Testis (tissue), 2 donors: ENCODE measurements at regions not wholly inside any gene's neighbourhood (a gene's known extent, or its start where the extent isn't known, plus 50 kb on each side); places are given as distances from the start of the nearest gene placed in this dataset.

Experiments
- CTCF ChIP-seq, 3 experiments: fragments of 450-650 bp in 2 of 3; fragments of 200-600 bp in 1 of 3; sonication (generic) in 1 of 3; IDR thresholded peaks; one replicate each; pipeline ENCODE4 v1.5.1; 2016 to 2019; ENCODE audit warnings: antibody characterized with exemption in 3 of 3, mild to moderate bottlenecking in 2 of 3, moderate library complexity in 1 of 3
- POLR2A ChIP-seq: fragments of 450-650 bp; IDR thresholded peaks from one replicate; pipeline ENCODE4 v1.6.1; 2017; ENCODE audit warnings: antibody characterized with exemption, mild to moderate bottlenecking, moderate library complexity

DNA sequence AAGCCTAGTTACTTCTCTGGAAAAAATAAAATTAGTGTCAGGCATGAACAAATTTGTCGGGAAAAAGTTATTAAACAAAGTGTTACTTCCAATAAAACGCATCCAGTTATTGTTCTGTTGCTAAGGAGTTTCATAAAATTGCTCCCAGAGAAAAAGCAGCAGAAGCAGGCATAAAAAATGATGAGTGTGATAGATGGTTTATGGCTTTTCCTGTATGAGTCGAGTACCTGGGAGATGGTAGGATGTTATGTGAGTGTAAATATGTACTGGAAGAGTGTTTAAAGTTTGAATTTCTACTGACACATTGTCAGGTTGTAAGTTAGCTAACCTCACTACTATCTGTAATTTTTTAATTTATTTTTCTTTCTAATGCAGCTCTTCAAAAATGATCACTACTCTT lies 390.7 kb downstream of the ARL4A start:
- TF ChIP-seq CTCF (IDR thresholded peaks at IDR 0.05) (no peak), POLR2A (no peak)
